NCI-H2107 treated with DMSO at 0.1 percent for 48 hours (cell line): ENCODE measurements at regions not wholly inside any gene's neighbourhood (a gene's known extent, or its start where the extent isn't known, plus 50 kb on each side); places are given as distances from the start of the nearest gene placed in this dataset.
A peak's percentile ranks its signal among the peaks of the same experiment; 100 is the strongest.
"Not testable (repeated sequence)": the region's sequence is repeated elsewhere in the genome, so short reads cannot be mapped to it uniquely, and the experiment has no call there.

ENCODE experiments used
- DNase-seq: peaks from one replicate; lab custom pipeline; 2025; ENCODE audit not compliant: unreplicated experiment; lab: John Stamatoyannopoulos, UW

GRCh38 chr18:39602131-39602530 lies 2036.5 kb upstream of the CELF4 start:
- no peak for DNase-seq

- no peak for DNase-seq
Measured at GRCh38 chr18:39600894-39601293, 2035.3 kb upstream of the CELF4 start.

- no peak for DNase-seq
Measured at GRCh38 chr18:39599251-39599650, 2033.7 kb upstream of the CELF4 start.

- DNase-seq, result no peak
Measured at GRCh38 chr18:39596891-39597290, 2031.3 kb upstream of the CELF4 start.

GRCh38 chr18:39596221-39596620 lies 2030.6 kb upstream of the CELF4 start:
- DNase-seq, result no peak

- DNase-seq, result no peak
Measured at GRCh38 chr18:39594206-39594605, 2028.6 kb upstream of the CELF4 start.

- DNase-seq, result peak; percentile 80
Measured at GRCh38 chr18:39591649-39592048, 2026.1 kb upstream of the CELF4 start.

GRCh38 chr18:39589496-39589895 lies 2023.9 kb upstream of the CELF4 start:
- DNase-seq, result no peak

GRCh38 chr18:39587586-39587985 lies 2022.0 kb upstream of the CELF4 start:
- no peak for DNase-seq

- DNase-seq, result no peak
Measured at GRCh38 chr18:39586741-39587140, 2021.1 kb upstream of the CELF4 start.

GRCh38 chr18:39574897-39575296 lies 2009.3 kb upstream of the CELF4 start:
- DNase-seq, result no peak

GRCh38 chr18:39571511-39571910 lies 2005.9 kb upstream of the CELF4 start:
- DNase-seq, result no peak

GRCh38 chr18:39565551-39566230 lies 2000.1 kb upstream of the CELF4 start:
- DNase-seq, result not testable (repeated sequence)

GRCh38 chr18:39564716-39565115 lies 1999.1 kb upstream of the CELF4 start:
- DNase-seq, result no peak

GRCh38 chr18:39561126-39561525 lies 1995.5 kb upstream of the CELF4 start:
- DNase-seq, result no peak

GRCh38 chr18:39558658-39559057 lies 1993.1 kb upstream of the CELF4 start:
- no peak for DNase-seq

- DNase-seq, result no peak
Measured at GRCh38 chr18:39555496-39555895, 1989.9 kb upstream of the CELF4 start.

- DNase-seq, result no peak
Measured at GRCh38 chr18:39550701-39551100, 1985.1 kb upstream of the CELF4 start.

- no peak for DNase-seq
Measured at GRCh38 chr18:39549144-39549543, 1983.5 kb upstream of the CELF4 start.

- DNase-seq, result no peak
Measured at GRCh38 chr18:39531659-39532058, 1966.1 kb upstream of the CELF4 start.

- DNase-seq, result no peak
Measured at GRCh38 chr18:39529358-39529757, 1963.8 kb upstream of the CELF4 start.

- DNase-seq, result no peak
Measured at GRCh38 chr18:39527465-39527864, 1961.9 kb upstream of the CELF4 start.

GRCh38 chr18:39524370-39524769 lies 1958.8 kb upstream of the CELF4 start:
- no peak for DNase-seq
